Activated CD8-positive, alpha-beta memory T cell treated with anti-CD3 and anti-CD28 coated beads, Interleukin-2, amount 50 U/mL, for 4 hours (primary cell): ENCODE measurements at regions not wholly inside any gene's neighbourhood (a gene's known extent, or its start where the extent isn't known, plus 50 kb on each side); places are given as distances from the start of the nearest gene placed in this dataset.

Experiments
- DNase-seq: peaks from one replicate; pipeline ENCODE4 v3.0.0-alpha.2; 2020

GRCh38 chr5:37900692-37901091 is 60.9 kb upstream of the GDNF start:
- no peak for DNase-seq

- DNase-seq = no peak
These were observed 59.2 kb upstream of the GDNF start for GRCh38 chr5:37899037-37899436.

GRCh38 chr5:37896159-37896558 is 56.3 kb upstream of the GDNF start:
- DNase-seq = no peak

DNA sequence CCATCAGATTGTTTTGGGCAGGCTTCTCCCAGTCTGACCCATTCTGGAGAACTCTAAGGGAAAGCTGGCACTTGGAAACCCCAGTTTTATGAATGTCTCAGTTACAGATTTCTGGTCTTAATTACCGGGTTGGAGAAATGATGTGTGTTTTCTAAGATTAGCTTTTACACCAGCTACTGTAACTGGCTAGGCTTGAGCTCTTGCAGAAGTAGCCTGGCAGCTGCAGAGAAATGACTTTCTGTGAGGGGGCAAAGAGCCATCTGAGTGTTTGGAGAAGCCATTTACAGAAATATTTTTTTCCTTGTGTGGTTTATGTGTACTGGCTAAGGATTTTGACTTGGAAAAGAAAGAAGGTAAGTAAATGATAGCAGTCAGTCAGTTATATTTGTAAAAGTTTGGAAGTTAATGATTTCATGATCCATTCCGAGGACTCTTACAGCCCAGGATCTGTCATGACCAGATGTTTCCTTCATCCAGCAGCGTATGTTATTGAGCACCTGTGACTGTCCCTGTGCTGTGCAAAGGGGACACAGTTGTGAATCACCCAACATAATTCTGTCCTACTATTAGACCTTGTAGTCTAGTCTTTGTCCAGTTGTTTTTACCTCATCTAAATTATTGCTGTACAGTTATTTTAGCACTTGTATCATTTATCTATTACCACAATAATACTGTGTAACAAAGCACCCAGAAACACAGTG is 53.7 kb upstream of the GDNF start:
- DNase-seq = no peak

- DNase-seq = no peak
These were observed 52.7 kb upstream of the GDNF start for GRCh38 chr5:37892586-37892985.

DNA sequence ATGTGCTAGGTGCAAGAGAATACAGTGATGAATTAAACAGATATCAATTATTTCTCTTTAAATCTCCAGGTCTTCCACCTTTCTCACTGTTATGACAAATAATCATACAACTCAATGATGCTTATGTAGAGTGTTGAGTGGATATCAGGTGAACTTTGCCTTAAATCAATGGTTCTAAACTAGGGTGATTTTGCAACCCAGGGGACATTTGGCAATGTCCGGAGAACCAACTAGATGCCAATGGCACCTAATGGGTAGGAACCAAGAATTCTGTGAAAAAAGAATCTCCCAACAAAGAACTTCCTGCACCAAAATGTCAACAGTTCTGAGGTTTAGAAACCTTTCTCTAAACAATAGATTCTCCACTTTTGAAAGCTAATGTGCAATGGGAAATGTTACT is 52.0 kb upstream of the GDNF start:
- no peak for DNase-seq

- no peak for DNase-seq
These were observed 49.9 kb upstream of the GDNF start for GRCh38 chr5:37889612-37890317.
